Cardiac fibroblast (primary cell): ENCODE measurements at regions not wholly inside any gene's neighbourhood (a gene's known extent, or its start where the extent isn't known, plus 50 kb on each side); places are given as distances from the start of the nearest gene placed in this dataset.
A peak's percentile ranks its signal among the peaks of the same experiment; 100 is the strongest.

Source experiments
- DNase-seq, 2 donors: peaks; one replicate each; pipeline versions ENCODE4 v3.0.0 to v3.0.0-alpha.2; 2010; ENCODE audit warnings: low read depth in 2 of 2
- H3K4me3 ChIP-seq, 2 donors: replicated peaks in 1 of 2; 1 replicate in 1 of 2; 2 replicates in 1 of 2; pipeline ENCODE4 v1.5.1; 2011; ENCODE audit warnings: low read depth in 2 of 2, low read length in 2 of 2, mild to moderate bottlenecking in 2 of 2, moderate library complexity in 1 of 2
- CTCF ChIP-seq: IDR thresholded peaks from one replicate; pipeline ENCODE4 v1.5.1; 2011; ENCODE audit warnings: low read depth, mild to moderate bottlenecking, low read length, inconsistent platforms

DNA sequence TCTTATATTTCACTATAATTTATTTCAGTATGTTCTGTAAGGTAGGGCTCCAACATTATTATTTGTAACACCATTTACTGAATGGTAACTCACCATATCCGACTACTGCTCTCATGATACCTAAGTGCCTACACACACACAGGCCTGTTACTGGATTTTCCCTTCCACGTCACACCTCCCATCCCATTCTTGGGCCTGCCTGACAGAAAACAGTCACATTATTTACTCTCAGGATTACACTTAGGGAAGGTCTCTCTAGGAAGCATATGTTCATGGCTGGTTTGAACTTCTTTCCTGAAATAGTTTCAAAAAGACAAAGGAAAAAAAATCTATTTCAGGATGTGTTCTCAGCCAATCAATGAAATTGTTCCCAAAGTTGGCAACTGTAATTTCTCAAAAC, 102.3 kb upstream of the DOCK9 start:
- no peak for TF ChIP-seq CTCF
- no peak overlapping the region for H3K4me3 ChIP-seq
- no peak for DNase-seq

DNA sequence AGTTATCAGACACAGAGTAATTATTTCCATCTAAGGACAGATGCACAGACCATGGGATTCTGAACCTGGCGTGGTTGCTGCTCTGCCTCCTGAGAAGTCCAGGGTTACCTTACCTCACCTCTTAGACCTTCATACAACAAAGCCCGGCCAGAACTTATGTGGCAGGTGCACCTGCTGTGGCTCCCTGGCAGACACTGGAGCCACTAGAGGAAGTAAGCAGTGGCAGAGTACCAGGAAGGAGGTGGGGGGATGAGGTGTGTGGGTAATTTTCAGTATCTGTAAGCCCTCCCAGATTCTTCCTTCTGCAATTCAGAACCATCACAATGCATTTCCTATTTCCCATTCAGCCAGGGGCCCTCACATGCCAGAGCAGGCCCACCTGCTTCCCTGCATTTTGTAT, 106.1 kb upstream of the DOCK9 start:
- no peak for DNase-seq
- no peak overlapping the region for H3K4me3 ChIP-seq
- TF ChIP-seq CTCF = no peak

DNA sequence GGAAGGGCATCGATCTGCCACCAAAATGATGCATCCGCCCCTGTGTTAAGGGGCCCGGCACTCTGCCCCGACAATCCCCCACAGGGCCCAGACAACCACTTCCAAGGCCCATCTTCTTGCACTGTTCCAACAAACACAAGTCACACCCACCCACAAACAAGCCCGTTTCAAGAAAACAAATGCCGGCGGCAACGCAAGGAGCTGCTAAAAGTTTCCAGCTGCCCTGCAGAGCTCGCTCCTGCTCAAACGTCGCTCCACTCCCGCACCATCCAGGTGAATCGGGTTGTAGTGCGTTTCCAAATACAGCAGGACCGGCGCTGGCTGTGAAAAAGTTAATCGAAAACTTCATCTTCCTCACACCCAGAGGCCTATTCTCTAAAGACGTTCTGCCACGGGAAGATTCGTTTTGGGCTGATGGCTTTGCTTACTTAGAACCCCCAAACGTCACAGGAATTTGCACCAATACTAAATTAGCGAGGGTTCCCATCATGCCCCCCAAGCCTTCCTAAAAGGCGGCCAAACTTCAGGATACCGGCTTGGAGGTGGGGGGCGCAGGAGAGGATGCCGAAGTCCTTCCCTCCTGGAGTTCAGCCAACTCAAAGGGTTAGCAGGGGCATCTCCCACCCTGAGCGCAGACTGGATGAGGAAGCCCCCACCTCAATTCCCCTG, 107.4 kb upstream of the DOCK9 start:
- peak overlapping the region; percentile 59 to 79 for H3K4me3 ChIP-seq
- TF ChIP-seq CTCF = no peak
- no peak for DNase-seq

GRCh38 chr13:99085808-99086266, 108.0 kb upstream of the DOCK9 start:
- DNase-seq = no peak
- TF ChIP-seq CTCF = no peak
- peak overlapping the region; percentile 59 to 79 for H3K4me3 ChIP-seq

- H3K4me3 ChIP-seq = peak overlapping the region; percentile 73 to 79
- peak; percentile 43 to 54 for DNase-seq
- no peak for TF ChIP-seq CTCF
Measured at GRCh38 chr13:99086267-99087097, 108.6 kb upstream of the DOCK9 start.

GRCh38 chr13:99087098-99087953, 109.5 kb upstream of the DOCK9 start:
- peak; percentile 86 to 87 for DNase-seq
- peak overlapping the region; percentile 73 to 79 for H3K4me3 ChIP-seq
- peak; percentile 21 for TF ChIP-seq CTCF
